HG02588 (cell line): ENCODE measurements at regions not wholly inside any gene's neighbourhood (a gene's known extent, or its start where the extent isn't known, plus 50 kb on each side); places are given as distances from the start of the nearest gene placed in this dataset.

Experiments used
- ATAC-seq: cut with Tn5 transposase; IDR thresholded peaks from one replicate; pipeline ENCODE4 v1.9.1; 2021; ENCODE audit warnings: mild to moderate bottlenecking, moderate library complexity; ENCODE audit not compliant: unreplicated experiment

GRCh38 chr4:26133840-26134239 lies 187.0 kb upstream of the RBPJ start:
- no peak for ATAC-seq

- no peak for ATAC-seq
These were observed 185.5 kb upstream of the RBPJ start for GRCh38 chr4:26135331-26135730.

- no peak for ATAC-seq
These were observed 184.2 kb upstream of the RBPJ start for GRCh38 chr4:26136615-26137014.

- no peak for ATAC-seq
These were observed 183.5 kb upstream of the RBPJ start for GRCh38 chr4:26137288-26137687.

- no peak for ATAC-seq
These were observed 181.4 kb upstream of the RBPJ start for GRCh38 chr4:26139310-26139924.

- no peak for ATAC-seq
These were observed 180.5 kb upstream of the RBPJ start for GRCh38 chr4:26140150-26140898.

- no peak for ATAC-seq
These were observed 179.6 kb upstream of the RBPJ start for GRCh38 chr4:26141051-26141721.

- ATAC-seq, result no peak
These were observed 178.7 kb upstream of the RBPJ start for GRCh38 chr4:26141911-26142638.

- no peak for ATAC-seq
These were observed 176.2 kb upstream of the RBPJ start for GRCh38 chr4:26144526-26145155.

- ATAC-seq, result no peak
These were observed 175.6 kb upstream of the RBPJ start for GRCh38 chr4:26145212-26145611.

GRCh38 chr4:26148927-26149326 lies 171.9 kb upstream of the RBPJ start:
- no peak for ATAC-seq

GRCh38 chr4:26150948-26151347 lies 169.9 kb upstream of the RBPJ start:
- ATAC-seq, result no peak

- ATAC-seq, result no peak
These were observed 169.2 kb upstream of the RBPJ start for GRCh38 chr4:26151615-26152014.

- no peak for ATAC-seq
These were observed 168.8 kb upstream of the RBPJ start for GRCh38 chr4:26152056-26152455.

GRCh38 chr4:26157541-26157940 lies 163.3 kb upstream of the RBPJ start:
- no peak for ATAC-seq

GRCh38 chr4:26160591-26160990 lies 160.2 kb upstream of the RBPJ start:
- no peak for ATAC-seq

GRCh38 chr4:26161030-26161824 lies 159.6 kb upstream of the RBPJ start:
- peak; percentile 37 for ATAC-seq

GRCh38 chr4:26162101-26162500 lies 158.7 kb upstream of the RBPJ start:
- peak; percentile 67 for ATAC-seq

- no peak for ATAC-seq
These were observed 157.1 kb upstream of the RBPJ start for GRCh38 chr4:26163425-26164362.
